Gastroesophageal sphincter (tissue), 4 donors: ENCODE measurements at regions not wholly inside any gene's neighbourhood (a gene's known extent, or its start where the extent isn't known, plus 50 kb on each side); places are given as distances from the start of the nearest gene placed in this dataset.
A peak's percentile ranks its signal among the peaks of the same experiment; 100 is the strongest.

Experiments used
- ATAC-seq: fragments of 150-250 bp; one replicate; pipeline ENCODE4 v1.9.1; 2016; ENCODE audit warnings: mild to moderate bottlenecking, moderate library complexity
- H3K27ac ChIP-seq, 4 donors: fragments of 200-600 bp; sonication (generic) in 3 of 4; 1 replicate in 3 of 4; 2 replicates in 1 of 4; pipeline ENCODE4 v1.5.1; 2016 to 2019
- H3K27me3 ChIP-seq: fragments of 200-600 bp; sonication (generic); one replicate; pipeline ENCODE4 v1.5.1; 2019
- H3K36me3 ChIP-seq, 2 donors: fragments of 200-600 bp; sonication (generic); one replicate each; pipeline ENCODE4 v1.5.1; 2019; ENCODE audit warnings: control low read depth in 1 of 2
- H3K4me1 ChIP-seq, 3 donors: fragments of 200-600 bp; sonication (generic); 1 replicate in 2 of 3; 2 replicates in 1 of 3; pipeline ENCODE4 v1.5.1; 2016 to 2019; ENCODE audit warnings: control low read depth in 2 of 3
- H3K4me3 ChIP-seq, 2 donors: fragments of 200-600 bp; sonication (generic); one replicate each; pipeline ENCODE4 v1.5.1; 2019; ENCODE audit warnings: mild to moderate bottlenecking in 1 of 2, moderate library complexity in 1 of 2
- H3K9me3 ChIP-seq, 3 donors: fragments of 200-600 bp; sonication (generic); one replicate each; pipeline ENCODE4 v1.5.1; 2017 to 2019; ENCODE audit warnings: control low read depth in 2 of 3
- CTCF ChIP-seq, 4 experiments: fragments of 200-600 bp in 2 of 4; fragments of 450-650 bp in 2 of 4; sonication (generic) in 1 of 4; IDR thresholded peaks; one replicate each; pipeline ENCODE4 v1.5.1; 2017 to 2019; ENCODE audit warnings: antibody characterized with exemption in 4 of 4, mild to moderate bottlenecking in 2 of 4, moderate library complexity in 2 of 4
- EP300 ChIP-seq: sonication (generic); formaldehyde crosslinking; IDR thresholded peaks from one replicate; pipeline ENCODE4 v1.6.1; 2017; ENCODE audit warnings: antibody characterized with exemption, mild to moderate bottlenecking
- POLR2A ChIP-seq, 2 donors: fragments of 450-650 bp; IDR thresholded peaks; one replicate each; pipeline ENCODE4 v1.6.1; 2017; ENCODE audit warnings: antibody characterized with exemption in 2 of 2, mild to moderate bottlenecking in 2 of 2, moderate library complexity in 1 of 2
- POLR2AphosphoS5 ChIP-seq: sonication (generic); formaldehyde crosslinking; IDR thresholded peaks from one replicate; pipeline ENCODE4 v1.6.1; 2017; ENCODE audit warnings: antibody characterized with exemption
- WGBS, 2 donors: methylation state at CpG; one replicate each; pipeline ENCODE4 v1.1.5; 2018; ENCODE audit warnings: low coverage in 1 of 2; 5-methylcytosine and 5-hydroxymethylcytosine counted together

GRCh38 chr1:184296466-184297243 is 90.2 kb upstream of the C1orf21 start:
- Histone ChIP-seq H3K27ac (peak overlapping the region; percentile 71 to 80 (median 71)), H3K36me3 (no peaks in the 10 kb centered on the region), H3K4me1 (peaks cover 6 to 42% (median 14%) of the 10 kb centered on the region in 3 donors), H3K9me3 (no peaks in the 10 kb centered on the region), H3K4me3 (no peak overlapping the region), H3K27me3 (no peaks in the 10 kb centered on the region)
- peak; percentile 67 for ATAC-seq
- WGBS, 2 donors = 15 to 32% methylated on average over 8 to 10 of the region's 10 CpGs
- TF ChIP-seq POLR2AphosphoS5 = peak; percentile 48
- TF ChIP-seq EP300 = no peak
- no peak for TF ChIP-seq CTCF (IDR thresholded peaks at IDR 0.05)
- TF ChIP-seq POLR2A (IDR thresholded peaks at IDR 0.05) = no peak

GRCh38 chr1:184297244-184297750 is 89.5 kb upstream of the C1orf21 start:
- TF ChIP-seq EP300 (no peak), POLR2AphosphoS5 (no peak), POLR2A (IDR thresholded peaks at IDR 0.05) (no peak), CTCF (IDR thresholded peaks at IDR 0.05) (no peak)
- ATAC-seq = no peak
- WGBS, 2 donors = 86 to 88% methylated on average over 1 to 3 of the region's 3 CpGs
- Histone ChIP-seq H3K4me3 (no peak overlapping the region), H3K27ac (peak overlapping the region; percentile 71 to 80 (median 71)), H3K9me3 (no peaks in the 10 kb centered on the region), H3K4me1 (peaks cover 6 to 42% (median 14%) of the 10 kb centered on the region in 3 donors), H3K36me3 (no peaks in the 10 kb centered on the region), H3K27me3 (no peaks in the 10 kb centered on the region)

- H3K27me3 ChIP-seq = no peaks in the 10 kb centered on the region
- TF ChIP-seq CTCF (IDR thresholded peaks at IDR 0.05) (no peak), POLR2AphosphoS5 (no peak), POLR2A (IDR thresholded peaks at IDR 0.05) (no peak), EP300 (no peak)
- H3K4me3 ChIP-seq = no peak overlapping the region
- H3K9me3 ChIP-seq = no peaks in the 10 kb centered on the region
- no peaks in the 10 kb centered on the region for H3K36me3 ChIP-seq
- no peak for ATAC-seq
- peaks cover 6 to 42% (median 14%) of the 10 kb centered on the region in 3 donors for H3K4me1 ChIP-seq
- H3K27ac ChIP-seq = peak overlapping the region in 3 of 4 donors; percentile 14 to 34 (median 34)
- WGBS, 2 donors = 56 to 90% methylated on average over 2 to 6 of the region's 6 CpGs
These were observed 88.1 kb upstream of the C1orf21 start for GRCh38 chr1:184298440-184299405.

GRCh38 chr1:184299406-184299790 is 87.4 kb upstream of the C1orf21 start:
- Histone ChIP-seq H3K9me3 (no peaks in the 10 kb centered on the region), H3K4me3 (no peak overlapping the region), H3K27me3 (no peaks in the 10 kb centered on the region), H3K4me1 (peaks cover 6 to 42% (median 14%) of the 10 kb centered on the region in 3 donors), H3K36me3 (no peaks in the 10 kb centered on the region), H3K27ac (peak overlapping the region in 1 of 4 donors; percentile 34)
- ATAC-seq = no peak
- TF ChIP-seq POLR2AphosphoS5 = peak; percentile 12
- no peak for TF ChIP-seq EP300
- WGBS, 2 donors = 76% methylated on average over 2 of the region's 2 CpGs; no CpG with 5 or more reads in 1 of the 2 donors

- WGBS, 2 donors = 79 to 91% methylated on average over 2 of the region's 2 CpGs
- no peaks in the 10 kb centered on the region for H3K36me3 ChIP-seq
- no peaks in the 10 kb centered on the region for H3K9me3 ChIP-seq
- H3K4me3 ChIP-seq = no peak overlapping the region
- TF ChIP-seq EP300 (no peak), POLR2A (IDR thresholded peaks at IDR 0.05) (no peak), POLR2AphosphoS5 (no peak), CTCF (IDR thresholded peaks at IDR 0.05) (no peak)
- H3K27ac ChIP-seq = no peak overlapping the region
- ATAC-seq = no peak
- H3K4me1 ChIP-seq = peaks cover 6 to 42% (median 14%) of the 10 kb centered on the region in 3 donors
- H3K27me3 ChIP-seq = no peaks in the 10 kb centered on the region
These were observed 87.0 kb upstream of the C1orf21 start for GRCh38 chr1:184299796-184300195.
